HG03571 (cell line): ENCODE measurements at regions not wholly inside any gene's neighbourhood (a gene's known extent, or its start where the extent isn't known, plus 50 kb on each side); places are given as distances from the start of the nearest gene placed in this dataset.
"Not testable (repeated sequence)": the region's sequence is repeated elsewhere in the genome, so short reads cannot be mapped to it uniquely, and the experiment has no call there.

ENCODE experiments used
- ATAC-seq: cut with Tn5 transposase; IDR thresholded peaks from one replicate; pipeline ENCODE4 v1.9.1; 2021; ENCODE audit not compliant: unreplicated experiment

DNA sequence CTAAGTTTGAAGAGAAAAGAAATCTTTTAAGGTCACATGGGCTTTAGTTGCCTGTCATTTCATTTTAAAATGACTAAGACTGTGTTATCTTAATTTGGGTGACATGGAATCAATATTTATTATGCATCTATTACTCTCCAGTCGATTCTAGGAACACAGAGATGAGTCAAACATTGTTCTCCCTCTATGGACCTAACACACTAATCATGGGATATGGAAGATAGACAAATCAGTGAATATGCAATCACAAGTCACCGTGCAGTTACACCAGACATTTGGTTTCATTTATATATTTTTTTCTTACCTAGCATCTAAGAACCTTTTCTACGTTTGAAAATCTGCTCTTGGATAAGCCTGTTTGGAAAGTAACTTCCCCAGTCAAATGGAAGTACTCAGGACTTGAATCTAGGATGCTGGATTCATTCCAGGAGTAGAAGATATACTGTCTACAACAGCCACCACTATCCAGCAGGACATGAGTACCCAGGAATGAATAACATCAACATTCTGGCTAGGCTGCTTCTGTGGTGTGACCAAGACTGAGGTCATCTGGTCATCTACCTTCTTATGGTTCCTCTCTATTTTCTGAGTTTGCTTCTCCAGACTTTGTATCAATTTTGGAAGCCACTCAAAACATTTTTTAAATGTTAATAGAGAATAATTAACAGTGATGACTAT, 902.9 kb upstream of the LRRN3 start:
- no peak for ATAC-seq

DNA sequence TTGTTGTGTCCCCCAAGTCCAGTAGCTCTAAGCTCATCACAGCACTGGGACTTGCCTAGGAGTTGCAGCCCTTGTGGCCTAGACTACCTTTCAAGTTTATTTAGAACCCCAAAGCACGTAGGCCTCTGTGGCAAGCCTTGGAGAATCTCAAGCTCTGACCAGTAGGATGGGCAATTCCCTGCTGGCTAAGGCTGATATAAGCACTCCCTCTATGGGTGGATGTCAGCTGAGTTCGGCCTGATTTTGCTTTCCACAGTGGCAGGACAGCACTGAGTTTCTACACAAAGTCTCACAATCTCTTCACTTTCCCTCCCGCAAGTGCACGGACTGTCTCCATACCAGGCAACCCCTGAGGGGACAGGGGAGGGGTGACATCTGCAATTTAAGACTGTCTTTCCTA, 886.4 kb upstream of the LRRN3 start:
- ATAC-seq, result no peak

DNA sequence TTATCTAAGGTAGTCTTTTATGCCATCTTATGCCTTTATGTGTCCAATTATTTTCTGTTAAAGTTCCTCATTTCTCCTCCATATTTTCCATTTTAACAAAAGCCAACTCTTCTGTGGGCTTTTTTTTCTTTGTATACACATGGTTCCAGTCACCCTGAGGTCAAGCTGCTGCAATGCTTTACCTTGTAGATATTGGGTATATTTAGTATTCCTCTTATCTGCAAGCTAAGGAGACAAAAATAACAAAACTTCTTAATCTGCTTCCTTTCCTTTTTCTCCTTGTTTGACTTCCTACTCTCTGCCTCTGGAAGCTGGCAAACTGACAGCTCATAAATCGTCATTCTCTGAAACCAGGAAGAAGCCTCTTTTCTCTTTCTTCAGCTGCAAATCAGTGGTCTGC, 885.0 kb upstream of the LRRN3 start:
- ATAC-seq, result no peak

DNA sequence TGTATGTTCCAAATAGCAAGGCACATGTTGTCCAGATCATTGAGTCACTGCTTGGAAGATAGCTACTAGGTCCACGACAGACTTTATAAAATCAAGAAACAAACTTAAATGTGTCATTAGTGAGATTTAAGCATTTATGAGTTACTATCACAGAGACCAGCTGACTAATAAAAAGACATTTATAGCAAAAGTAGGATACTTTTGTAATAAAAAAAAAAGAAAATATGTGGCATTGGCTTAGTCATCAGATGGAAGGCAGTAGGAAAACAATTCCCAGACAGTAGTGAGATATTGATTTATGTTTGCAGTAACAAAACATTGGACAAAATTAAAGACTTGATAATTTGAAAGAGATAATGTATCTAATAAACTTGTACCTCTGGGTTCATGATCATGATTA, 881.0 kb upstream of the LRRN3 start:
- ATAC-seq, result no peak

DNA sequence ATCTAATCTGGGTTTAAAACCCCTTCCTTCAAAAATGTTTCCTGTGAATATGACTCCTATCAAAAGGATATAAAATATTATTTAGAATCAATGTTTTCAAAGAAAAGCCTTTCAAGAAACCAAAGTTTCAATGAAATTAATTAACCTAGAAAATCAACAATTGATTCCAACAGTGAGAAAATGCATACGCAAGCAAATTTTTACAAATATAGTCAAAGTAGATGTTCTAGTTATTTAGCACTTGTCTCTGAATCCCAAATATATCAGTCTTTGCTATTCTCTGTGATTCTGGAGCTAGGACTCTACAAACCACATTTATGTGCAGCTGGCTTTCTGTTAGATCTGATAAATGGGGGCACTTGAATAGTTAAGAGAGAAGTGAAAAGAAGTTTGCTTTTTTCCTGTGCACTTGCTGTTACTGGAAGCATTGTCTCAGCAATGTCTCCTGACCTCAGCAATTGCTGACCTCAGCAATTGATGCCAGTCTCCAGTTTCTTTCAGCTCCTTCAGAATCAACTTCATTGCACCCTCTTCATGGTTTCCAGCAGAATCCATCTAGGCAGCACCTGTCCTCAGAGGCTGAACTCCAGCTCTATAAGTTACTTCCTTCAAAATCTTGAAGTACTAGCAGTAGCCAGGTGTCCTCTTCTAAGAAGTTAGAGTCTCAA, 879.9 kb upstream of the LRRN3 start:
- ATAC-seq, result no peak

DNA sequence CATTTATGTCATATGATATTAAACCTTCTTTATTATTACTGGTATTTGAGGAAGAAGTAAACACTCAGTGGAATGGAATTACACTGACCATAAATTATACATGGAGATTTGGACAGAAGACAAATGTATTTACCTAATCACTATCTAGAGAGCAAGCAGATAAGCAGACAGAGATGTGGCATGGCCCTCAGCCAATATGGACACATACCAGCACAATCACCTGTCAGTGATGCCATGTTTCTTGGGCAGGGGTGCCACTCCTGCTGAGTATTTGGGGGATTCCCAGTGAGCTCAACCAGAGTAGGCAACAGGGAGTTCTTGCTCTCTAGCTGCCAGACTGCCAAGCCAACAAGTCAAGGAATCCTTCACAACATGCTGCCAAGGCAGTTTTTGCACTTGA, 866.3 kb upstream of the LRRN3 start:
- no peak for ATAC-seq

DNA sequence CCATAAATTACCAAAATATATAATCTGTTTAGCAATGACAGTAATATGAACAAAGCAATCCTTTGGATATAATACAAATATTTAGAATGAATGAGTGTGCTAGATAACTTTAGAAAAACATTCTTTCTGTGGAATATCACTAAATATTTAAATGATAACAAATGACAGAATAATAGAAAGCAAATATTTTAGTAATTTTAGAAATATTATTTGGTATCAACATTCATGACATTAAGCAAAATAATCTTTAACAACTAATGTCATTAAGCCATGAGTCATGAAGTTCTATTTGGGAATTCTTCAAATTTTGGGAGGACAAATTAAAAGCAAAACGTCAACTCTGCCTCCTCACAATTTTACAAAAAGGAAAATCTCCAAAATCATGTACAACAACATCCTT, 844.8 kb upstream of the LRRN3 start:
- ATAC-seq, result no peak

DNA sequence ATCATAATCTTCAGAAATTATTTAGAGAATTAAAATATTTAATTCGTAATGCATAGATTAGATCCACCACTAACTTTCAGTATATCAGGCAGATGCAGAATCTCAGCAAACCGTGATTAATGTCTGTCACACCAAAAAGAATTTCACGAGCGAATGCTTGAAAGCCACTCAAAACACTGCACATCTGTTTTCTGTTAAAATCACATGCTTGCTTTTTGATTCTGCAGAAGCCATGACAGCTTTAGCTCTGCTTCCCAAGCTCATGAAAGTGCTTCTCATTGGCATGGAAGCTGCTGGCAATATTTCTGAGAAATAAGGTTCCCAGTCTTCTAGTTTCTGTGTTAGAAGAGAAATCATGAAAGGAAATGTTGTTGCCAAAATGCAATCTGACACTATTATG, 837.8 kb upstream of the LRRN3 start:
- ATAC-seq, result no peak

DNA sequence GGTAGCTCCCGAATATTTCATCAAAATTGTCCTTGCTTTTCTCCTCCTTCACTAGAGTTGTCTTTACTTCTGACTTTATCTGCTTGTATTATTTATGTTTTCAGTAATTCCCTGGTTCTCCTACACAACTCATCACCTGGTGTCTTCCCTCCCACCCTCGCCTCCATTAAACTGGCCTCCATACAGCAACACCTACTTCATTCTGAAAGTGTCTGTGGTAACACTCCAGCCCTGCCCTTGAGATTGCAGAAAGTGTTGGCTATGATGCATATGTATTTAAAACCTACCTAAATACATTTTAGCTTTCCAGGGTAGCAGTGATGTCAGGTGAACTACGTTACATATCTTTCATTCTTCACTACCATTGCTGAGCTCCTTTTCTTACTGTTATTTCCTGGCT, 833.3 kb upstream of the LRRN3 start:
- ATAC-seq, result no peak

DNA sequence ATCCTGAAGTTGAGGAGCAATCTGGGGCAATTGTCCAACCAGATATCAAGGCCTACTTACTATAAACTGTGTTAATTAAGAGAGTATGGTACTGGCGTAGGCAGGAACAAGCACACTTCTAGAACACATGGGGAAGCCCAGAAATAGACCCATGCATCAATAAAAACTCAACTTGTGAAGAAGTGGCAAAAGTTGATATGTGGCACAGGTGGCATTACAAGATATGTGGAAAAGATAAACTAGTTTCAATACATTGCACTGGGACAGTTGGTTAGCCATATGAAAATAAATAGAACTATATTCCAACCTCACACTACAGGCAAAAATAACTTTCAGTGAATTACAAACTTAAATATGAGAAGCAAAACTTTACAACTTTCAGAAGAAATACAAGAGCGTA, 828.7 kb upstream of the LRRN3 start:
- no peak for ATAC-seq

DNA sequence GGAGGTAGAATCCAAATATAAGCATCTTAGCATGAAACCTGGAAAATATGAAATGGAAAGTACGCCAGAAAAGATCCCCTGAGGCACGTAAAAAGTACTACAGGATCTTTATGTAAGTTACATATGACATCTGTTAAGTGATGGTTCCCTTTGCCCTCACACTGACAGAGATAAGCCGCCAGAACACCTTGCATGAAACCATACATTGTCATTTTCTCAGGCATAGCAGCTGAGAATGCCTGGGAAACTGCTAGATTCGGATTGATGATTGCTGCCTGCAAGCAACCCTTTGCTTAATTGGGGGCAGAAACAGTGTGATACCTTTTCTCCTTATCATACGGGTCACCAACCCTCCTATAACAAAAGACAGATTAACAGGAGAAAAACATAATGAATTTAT, 826.6 kb upstream of the LRRN3 start:
- no peak for ATAC-seq

DNA sequence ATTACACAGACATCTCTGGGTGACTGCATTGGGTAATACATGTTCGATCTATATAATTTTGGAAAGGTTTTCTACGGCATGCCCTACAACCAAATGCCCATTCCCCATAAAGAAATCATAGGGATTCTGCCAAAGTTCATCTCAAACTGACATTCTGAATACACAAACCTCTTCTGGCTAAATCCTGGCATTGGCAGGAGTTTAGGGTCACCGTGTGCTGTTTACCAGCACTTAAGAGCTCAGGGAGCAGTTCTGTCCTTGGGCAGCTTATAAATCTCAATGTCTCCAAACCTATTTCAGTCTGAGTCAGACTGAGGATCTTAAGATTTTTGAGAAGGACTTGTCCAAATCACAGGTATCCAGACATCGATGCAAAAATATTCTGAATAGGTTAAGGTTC, 809.6 kb upstream of the LRRN3 start:
- no peak for ATAC-seq

DNA sequence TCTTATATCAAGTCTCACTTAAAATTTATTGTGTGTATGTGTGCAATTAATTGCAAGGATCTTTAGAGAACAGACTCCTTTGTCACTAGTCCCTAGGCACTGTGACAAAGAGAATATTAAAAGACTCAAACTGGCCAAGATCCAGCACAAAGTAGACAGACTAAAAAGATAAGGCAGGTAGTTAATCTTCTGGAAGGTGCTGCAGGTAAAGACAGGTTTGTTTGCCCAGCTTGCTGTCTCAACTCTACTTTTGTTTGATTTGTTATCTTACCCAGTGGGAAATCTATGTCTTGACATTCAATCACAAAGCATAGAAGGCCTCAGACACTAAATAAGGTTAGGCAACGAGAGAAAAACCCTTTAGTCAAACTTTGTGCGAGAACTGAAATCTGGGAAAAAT, 807.9 kb upstream of the LRRN3 start:
- ATAC-seq, result no peak

DNA sequence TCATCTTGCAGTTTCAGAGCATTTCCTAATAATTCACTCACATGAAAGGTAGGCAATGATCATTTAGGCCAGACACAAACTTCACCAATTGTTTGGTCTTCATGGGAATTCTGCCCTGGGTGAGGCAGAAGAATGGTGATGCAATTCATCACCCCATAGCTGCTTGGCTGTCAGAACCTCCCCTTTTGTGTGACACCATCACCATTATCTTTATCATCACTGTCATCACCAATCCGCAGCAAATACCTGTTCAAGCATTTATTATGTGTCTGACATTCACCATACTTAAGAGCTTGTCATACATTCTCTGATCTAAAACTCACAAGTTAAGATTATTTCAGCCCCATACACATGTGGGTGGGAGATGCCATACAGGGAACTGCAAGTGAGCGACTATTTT, 799.5 kb upstream of the LRRN3 start:
- no peak for ATAC-seq

DNA sequence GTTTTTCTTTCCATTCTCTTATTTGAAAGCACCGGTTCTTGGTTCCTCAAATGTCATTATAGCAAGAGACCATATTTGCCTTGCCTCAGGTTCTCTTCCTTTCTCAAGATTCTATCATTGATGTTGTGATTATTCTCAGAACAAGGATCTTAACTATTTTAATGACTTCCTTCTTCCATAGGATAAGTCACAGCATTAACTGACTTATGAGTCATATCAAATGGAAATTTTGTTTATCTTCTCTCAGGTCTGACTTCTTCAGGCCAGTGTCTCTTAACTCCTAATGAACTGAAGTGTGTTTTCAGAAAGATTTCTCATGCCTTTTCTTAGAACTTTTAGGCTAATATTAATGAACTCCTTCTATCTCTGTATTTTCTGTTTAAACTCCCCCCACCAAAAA, 794.6 kb upstream of the LRRN3 start:
- no peak for ATAC-seq

DNA sequence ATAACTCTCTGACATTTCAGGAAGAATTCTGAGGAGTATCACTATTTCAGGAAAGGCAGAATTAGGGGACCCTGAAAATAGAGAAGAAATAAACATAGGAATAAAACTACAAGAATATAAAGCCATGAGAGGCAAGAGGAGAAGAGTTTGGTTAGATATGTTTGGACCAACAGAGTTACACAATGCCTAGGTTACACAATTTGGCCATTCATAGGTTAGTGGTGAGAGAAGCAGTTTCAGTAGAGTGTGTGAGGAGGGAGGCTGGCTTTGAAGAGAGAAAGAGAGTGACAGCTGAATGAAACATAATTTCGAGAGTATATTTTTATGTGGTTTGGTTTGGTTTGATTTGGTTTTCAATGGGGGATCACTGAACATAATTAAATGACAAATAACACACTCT, 783.2 kb upstream of the LRRN3 start:
- no peak for ATAC-seq

DNA sequence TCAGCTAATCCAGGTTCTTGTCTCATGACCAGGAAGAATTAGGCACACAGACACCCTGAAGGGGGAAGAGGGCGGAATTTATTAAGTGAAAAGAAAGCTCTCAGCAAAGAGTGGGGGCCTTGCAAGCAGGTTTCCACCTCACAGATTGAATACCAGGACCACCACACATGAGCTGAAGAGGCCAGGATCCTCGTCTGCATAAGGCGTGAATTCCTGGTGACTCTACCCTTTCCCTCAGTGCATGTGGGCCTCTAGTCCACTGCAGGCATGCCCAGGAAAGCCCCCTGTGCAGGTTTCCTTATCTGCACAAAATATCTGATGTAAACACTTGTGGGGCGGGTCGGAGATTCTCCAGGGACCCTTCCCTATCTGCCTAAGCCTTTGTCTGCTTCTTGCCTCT, 782.1 kb upstream of the LRRN3 start:
- ATAC-seq, result no peak

DNA sequence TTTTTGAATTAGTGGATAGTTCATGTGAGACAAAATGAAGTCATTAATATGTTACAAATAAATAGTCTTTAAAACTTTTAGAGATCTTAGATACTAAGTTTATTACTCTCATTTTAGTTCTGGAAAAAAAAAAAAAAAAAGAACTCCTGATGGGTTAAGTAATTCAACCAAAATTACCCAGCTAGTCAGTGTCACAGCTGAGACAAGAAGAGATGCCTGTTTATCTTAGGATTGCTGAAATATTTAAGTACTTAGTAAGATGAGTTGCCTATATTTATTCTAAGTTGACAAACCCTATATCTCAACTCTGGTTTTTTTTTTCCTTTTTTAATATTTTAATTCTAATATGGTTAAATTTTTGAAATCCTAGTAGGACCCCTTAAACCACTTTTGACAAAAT, 781.0 kb upstream of the LRRN3 start:
- ATAC-seq, result no peak

DNA sequence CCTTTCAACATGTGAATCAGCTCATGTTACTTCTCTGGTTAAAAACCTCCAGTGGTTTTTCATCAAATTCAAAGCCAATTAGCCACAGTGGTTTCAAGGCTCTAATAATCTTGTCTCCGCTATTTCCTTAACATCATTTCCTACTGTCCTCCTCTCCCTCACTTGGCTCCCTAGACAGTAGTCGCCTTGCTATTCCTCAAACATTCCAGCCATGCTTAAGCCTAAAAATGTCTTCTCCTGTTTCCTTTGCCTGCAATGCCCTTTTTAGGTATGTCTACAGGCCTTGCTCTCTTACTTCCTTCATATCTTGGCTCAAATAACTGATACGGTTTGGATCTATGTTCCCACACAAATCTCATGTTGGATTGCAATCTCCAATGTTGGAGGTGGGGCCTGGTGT, 779.4 kb upstream of the LRRN3 start:
- no peak for ATAC-seq

DNA sequence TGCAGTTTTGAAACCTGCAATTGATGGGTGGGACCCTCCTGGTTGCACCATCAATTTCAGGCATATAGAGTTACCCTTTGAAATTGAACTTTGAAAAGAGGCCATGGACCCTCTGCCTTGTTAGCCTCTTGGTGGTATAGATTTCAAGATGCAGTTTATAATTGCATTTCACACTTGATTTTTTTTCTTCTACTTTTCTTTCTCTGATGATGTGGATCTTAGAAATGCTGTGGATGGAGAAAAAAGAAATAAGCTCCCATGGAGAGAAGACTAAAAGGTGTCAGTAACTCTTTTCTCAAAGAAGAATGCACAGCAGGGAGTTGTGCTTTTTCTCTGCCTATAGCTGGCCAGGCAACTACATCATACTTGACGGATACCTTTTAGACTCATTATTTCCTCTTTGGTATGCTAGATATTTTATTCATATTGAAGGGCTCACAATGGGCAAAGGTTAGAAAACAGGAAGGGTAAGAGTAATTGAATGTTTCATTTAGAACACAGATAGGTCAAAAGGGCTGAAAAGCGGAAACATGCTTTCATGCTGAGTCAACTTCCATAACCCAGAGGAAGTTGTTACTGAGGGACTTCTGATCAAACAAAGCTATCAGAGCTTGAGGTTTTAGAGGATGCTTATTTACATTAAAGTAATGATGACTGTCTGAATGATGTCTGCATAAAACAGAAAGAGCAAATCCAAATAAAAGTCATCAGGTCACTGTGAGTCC, 773.2 kb upstream of the LRRN3 start:
- no peak for ATAC-seq

DNA sequence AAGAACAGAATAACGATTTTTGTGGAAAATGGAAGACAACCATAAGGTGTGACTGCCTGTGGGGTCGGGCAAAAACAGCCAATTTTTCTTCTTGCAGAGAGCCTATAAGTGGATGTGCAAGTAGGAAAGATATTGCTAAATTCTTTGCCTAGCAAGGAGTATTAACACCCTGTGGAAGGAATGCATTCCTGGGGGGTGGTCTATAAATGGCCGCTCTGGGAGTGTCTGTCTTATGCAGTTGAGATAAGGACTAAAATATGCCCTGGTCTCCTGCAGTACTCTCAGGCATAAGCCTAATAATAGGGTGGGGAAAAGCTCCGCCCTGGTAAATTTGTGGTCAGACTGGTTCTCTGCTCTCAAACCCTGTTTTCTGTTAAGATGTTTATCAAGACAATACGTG, 770.6 kb upstream of the LRRN3 start:
- not testable (repeated sequence) for ATAC-seq

DNA sequence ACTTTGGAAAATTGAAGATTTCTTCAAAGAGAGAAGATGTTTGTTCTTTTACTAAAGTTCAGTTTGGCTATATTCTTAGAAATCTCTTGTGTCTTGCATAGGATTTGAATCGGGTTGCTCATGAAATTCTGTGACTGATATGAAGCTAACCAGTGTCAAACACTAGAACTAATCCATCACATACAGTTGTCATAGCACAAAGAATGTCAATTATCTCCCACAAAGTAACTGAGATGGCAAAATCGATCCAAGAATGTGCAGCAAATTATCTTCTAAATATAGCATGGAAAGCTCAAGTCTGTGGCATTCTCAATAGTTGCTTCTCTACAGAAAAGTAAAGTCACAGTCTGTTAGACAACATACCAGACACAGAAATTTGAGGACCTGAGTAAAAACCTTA, 768.1 kb upstream of the LRRN3 start:
- ATAC-seq, result no peak

DNA sequence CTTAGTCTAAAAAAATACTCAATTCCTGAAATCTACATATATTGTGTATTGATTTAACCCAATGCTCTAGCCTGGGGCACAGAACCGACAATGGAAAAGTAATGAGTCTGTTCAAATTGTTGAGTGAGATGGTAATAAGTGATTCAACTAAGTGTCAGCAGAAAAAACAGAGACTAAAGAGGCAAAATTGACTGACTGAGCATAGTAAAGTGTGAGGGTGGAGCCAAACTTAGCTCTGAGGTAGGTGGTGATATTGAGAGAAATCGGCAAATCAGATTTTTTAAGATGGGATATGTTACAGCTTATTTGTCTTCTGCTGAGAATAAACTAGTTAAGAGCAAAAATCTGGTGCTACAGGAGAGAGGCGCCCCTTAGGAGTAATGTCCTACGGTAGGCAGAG, 764.0 kb upstream of the LRRN3 start:
- no peak for ATAC-seq
